ENCODE measurements at regions not wholly inside any gene's neighbourhood (a gene's known extent, or its start where the extent isn't known, plus 50 kb on each side); places are given as distances from the start of the nearest gene placed in this dataset.

DNA sequence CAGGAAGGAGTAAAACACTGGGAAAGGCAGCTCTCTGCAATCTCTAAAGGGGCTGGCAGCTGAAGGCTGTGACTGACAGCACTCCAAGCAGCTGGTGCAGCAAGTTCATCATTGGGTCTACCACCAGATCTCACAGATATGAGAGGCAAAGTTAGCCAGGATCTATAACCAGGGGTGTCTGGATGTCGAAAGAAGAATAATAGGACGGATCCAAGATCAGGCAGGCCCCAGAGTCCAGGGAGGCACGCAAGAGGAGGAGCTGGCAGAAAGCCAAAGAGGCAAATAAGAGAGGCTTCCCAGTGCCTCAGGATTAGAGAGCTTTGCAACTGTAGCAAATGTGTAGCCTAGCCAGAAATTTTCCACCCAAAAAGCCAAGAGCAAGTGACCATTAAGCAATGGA is 77.1 kb downstream of the RBMXL2 start:
- no peaks in the 10 kb centered on the region; a peak in 1 of 5 replicates for H3K27me3 ChIP-seq (ENCODE audit: control insufficient read depth in 1 of 2, insufficient read depth in 2 of 2, low read length in 2 of 2)
- no peaks in the 10 kb centered on the region for H3K36me3 ChIP-seq (replicated peaks in 1 of 2; ENCODE audit: control insufficient read depth in 1 of 2, insufficient read depth in 2 of 2, low read length in 2 of 2)
- no peaks in the 10 kb centered on the region for H3K9me3 ChIP-seq (ENCODE audit: low read length)
- no peak for ATAC-seq
- ChIA-PET POLR2A (no interaction called here), CTCF (ENCODE audit: low intra/inter-chr PET ratio, low total read pairs) (no interaction called here)
- no peak for FAIRE-seq
- no peaks in the 10 kb centered on the region for H3K79me2 ChIP-seq (ENCODE audit: insufficient read depth, low read length)
- no peak overlapping the region for H3K27ac ChIP-seq (ENCODE audit: extremely low read length, insufficient read depth, low read length)
- no peak overlapping the region for H3K4me3 ChIP-seq (replicated peaks in 1 of 3; ENCODE audit: insufficient read depth in 1 of 3, low read depth in 2 of 3, low read length in 3 of 3)
- no peaks in the 10 kb centered on the region for H4K20me1 ChIP-seq (ENCODE audit: insufficient read depth, low read length)
- intact Hi-C loops (cut with micrococcal nuclease; ENCODE audit: unreplicated experiment), result no loop called here
- DNase-seq (ENCODE audit: low spot score), result no peak
- H2AFZ ChIP-seq (ENCODE audit: low read length), result no peak overlapping the region
- H3K9ac ChIP-seq (ENCODE audit: insufficient read depth, low read depth, low read length), result no peak overlapping the region
- in situ Hi-C loops (cut with HindIII; ENCODE audit: extremely low pct_ligation_motif_present, low pct_unique_long_range_greater_than_20kb), result no loop called here
- H3K4me1 ChIP-seq (ENCODE audit: insufficient read depth, low read length), result no peaks in the 10 kb centered on the region
- 0% methylated on average over 3 of the region's 3 CpGs for WGBS (ENCODE audit: low lambda C conversion rate)
- no TSS peak for BruUV-seq (replicated peaks)
- no peak overlapping the region for H3K4me2 ChIP-seq (ENCODE audit: low read depth, low read length)
- TF ChIP-seq SMAD1 (CRISPR knock-in tag; IDR thresholded peaks at IDR 0.05; ENCODE audit: borderline replicate concordance, low read depth) (no peak), NFKBIZ (CRISPR knock-in tag; IDR thresholded peaks at IDR 0.05) (no peak), ZNF720 (CRISPR knock-in tag; IDR thresholded peaks at IDR 0.05) (no peak), ZNF354B (CRISPR knock-in tag; IDR thresholded peaks at IDR 0.05) (no peak), CAMTA2 (CRISPR knock-in tag; IDR thresholded peaks at IDR 0.05; ENCODE audit: borderline replicate concordance) (no peak), RAD21 (CRISPR knock-in tag; IDR thresholded peaks at IDR 0.05) (no peak), SIN3A (IDR thresholded peaks at IDR 0.05; ENCODE audit: borderline replicate concordance, low read depth, low read length) (no peak), NR2F1 (CRISPR knock-in tag; IDR thresholded peaks at IDR 0.05) (no peak), ZNF432 (CRISPR knock-in tag; IDR thresholded peaks at IDR 0.05; ENCODE audit: borderline replicate concordance) (no peak)
- TF ChIP-seq, protein P1, sequence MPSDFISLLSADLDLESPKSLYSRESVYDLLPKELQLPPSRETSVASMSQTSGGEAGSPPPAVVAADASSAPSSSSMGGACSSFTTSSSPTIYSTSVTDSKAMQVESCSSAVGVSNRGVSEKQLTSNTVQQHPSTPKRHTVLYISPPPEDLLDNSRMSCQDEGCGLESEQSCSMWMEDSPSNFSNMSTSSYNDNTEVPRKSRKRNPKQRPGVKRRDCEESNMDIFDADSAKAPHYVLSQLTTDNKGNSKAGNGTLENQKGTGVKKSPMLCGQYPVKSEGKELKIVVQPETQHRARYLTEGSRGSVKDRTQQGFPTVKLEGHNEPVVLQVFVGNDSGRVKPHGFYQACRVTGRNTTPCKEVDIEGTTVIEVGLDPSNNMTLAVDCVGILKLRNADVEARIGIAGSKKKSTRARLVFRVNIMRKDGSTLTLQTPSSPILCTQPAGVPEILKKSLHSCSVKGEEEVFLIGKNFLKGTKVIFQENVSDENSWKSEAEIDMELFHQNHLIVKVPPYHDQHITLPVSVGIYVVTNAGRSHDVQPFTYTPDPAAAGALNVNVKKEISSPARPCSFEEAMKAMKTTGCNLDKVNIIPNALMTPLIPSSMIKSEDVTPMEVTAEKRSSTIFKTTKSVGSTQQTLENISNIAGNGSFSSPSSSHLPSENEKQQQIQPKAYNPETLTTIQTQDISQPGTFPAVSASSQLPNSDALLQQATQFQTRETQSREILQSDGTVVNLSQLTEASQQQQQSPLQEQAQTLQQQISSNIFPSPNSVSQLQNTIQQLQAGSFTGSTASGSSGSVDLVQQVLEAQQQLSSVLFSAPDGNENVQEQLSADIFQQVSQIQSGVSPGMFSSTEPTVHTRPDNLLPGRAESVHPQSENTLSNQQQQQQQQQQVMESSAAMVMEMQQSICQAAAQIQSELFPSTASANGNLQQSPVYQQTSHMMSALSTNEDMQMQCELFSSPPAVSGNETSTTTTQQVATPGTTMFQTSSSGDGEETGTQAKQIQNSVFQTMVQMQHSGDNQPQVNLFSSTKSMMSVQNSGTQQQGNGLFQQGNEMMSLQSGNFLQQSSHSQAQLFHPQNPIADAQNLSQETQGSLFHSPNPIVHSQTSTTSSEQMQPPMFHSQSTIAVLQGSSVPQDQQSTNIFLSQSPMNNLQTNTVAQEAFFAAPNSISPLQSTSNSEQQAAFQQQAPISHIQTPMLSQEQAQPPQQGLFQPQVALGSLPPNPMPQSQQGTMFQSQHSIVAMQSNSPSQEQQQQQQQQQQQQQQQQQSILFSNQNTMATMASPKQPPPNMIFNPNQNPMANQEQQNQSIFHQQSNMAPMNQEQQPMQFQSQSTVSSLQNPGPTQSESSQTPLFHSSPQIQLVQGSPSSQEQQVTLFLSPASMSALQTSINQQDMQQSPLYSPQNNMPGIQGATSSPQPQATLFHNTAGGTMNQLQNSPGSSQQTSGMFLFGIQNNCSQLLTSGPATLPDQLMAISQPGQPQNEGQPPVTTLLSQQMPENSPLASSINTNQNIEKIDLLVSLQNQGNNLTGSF (CRISPR knock-in tag; IDR thresholded peaks at IDR 0.05), result no peak
- TF ChIP-seq, protein P2, sequence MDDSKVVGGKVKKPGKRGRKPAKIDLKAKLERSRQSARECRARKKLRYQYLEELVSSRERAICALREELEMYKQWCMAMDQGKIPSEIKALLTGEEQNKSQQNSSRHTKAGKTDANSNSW (CRISPR knock-in tag; IDR thresholded peaks at IDR 0.05; ENCODE audit: borderline replicate concordance), result no peak
- TF ChIP-seq, protein P3, sequence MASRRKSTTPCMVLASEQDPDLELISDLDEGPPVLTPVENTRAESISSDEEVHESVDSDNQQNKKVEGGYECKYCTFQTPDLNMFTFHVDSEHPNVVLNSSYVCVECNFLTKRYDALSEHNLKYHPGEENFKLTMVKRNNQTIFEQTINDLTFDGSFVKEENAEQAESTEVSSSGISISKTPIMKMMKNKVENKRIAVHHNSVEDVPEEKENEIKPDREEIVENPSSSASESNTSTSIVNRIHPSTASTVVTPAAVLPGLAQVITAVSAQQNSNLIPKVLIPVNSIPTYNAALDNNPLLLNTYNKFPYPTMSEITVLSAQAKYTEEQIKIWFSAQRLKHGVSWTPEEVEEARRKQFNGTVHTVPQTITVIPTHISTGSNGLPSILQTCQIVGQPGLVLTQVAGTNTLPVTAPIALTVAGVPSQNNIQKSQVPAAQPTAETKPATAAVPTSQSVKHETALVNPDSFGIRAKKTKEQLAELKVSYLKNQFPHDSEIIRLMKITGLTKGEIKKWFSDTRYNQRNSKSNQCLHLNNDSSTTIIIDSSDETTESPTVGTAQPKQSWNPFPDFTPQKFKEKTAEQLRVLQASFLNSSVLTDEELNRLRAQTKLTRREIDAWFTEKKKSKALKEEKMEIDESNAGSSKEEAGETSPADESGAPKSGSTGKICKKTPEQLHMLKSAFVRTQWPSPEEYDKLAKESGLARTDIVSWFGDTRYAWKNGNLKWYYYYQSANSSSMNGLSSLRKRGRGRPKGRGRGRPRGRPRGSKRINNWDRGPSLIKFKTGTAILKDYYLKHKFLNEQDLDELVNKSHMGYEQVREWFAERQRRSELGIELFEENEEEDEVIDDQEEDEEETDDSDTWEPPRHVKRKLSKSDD (CRISPR knock-in tag; IDR thresholded peaks at IDR 0.05; ENCODE audit: low read depth), result no peak
- TF ChIP-seq, protein P4, sequence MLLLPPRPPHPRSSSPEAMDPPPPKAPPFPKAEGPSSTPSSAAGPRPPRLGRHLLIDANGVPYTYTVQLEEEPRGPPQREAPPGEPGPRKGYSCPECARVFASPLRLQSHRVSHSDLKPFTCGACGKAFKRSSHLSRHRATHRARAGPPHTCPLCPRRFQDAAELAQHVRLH (CRISPR knock-in tag; IDR thresholded peaks at IDR 0.05; ENCODE audit: borderline replicate concordance, low read depth), result no peak
- TF ChIP-seq, protein P5, sequence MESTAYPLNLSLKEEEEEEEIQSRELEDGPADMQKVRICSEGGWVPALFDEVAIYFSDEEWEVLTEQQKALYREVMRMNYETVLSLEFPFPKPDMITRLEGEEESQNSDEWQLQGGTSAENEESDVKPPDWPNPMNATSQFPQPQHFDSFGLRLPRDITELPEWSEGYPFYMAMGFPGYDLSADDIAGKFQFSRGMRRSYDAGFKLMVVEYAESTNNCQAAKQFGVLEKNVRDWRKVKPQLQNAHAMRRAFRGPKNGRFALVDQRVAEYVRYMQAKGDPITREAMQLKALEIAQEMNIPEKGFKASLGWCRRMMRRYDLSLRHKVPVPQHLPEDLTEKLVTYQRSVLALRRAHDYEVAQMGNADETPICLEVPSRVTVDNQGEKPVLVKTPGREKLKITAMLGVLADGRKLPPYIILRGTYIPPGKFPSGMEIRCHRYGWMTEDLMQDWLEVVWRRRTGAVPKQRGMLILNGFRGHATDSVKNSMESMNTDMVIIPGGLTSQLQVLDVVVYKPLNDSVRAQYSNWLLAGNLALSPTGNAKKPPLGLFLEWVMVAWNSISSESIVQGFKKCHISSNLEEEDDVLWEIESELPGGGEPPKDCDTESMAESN (CRISPR knock-in tag; conservative IDR thresholded peaks at IDR 0.05), result no peak
